ENCODE measurements at regions not wholly inside any gene's neighbourhood (a gene's known extent, or its start where the extent isn't known, plus 50 kb on each side); places are given as distances from the start of the nearest gene placed in this dataset.

DNA sequence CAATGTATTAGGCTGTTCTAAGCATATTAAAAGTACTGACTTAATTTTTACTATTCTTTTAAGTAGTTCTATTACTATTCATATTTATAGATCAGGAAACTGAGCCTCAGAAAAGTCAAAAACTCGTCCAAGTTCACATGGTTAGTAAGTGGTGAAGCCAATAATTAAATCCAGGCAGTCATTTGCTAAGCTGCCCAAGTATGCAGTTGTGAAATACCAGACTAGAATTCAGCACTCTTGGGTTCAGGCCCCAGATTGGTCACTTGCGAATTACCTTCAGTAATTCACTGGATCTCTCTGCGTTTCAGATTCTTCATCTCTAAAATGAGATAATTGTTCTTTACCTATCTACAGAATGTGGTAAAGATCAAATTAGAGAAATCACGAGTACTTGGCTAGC is 161.9 kb upstream of the CADPS start:
- TF ChIP-seq, protein P1, sequence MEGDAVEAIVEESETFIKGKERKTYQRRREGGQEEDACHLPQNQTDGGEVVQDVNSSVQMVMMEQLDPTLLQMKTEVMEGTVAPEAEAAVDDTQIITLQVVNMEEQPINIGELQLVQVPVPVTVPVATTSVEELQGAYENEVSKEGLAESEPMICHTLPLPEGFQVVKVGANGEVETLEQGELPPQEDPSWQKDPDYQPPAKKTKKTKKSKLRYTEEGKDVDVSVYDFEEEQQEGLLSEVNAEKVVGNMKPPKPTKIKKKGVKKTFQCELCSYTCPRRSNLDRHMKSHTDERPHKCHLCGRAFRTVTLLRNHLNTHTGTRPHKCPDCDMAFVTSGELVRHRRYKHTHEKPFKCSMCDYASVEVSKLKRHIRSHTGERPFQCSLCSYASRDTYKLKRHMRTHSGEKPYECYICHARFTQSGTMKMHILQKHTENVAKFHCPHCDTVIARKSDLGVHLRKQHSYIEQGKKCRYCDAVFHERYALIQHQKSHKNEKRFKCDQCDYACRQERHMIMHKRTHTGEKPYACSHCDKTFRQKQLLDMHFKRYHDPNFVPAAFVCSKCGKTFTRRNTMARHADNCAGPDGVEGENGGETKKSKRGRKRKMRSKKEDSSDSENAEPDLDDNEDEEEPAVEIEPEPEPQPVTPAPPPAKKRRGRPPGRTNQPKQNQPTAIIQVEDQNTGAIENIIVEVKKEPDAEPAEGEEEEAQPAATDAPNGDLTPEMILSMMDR (IDR thresholded peaks at IDR 0.05; ENCODE audit: low read depth, low read length) = no peak
- no peak for TF ChIP-seq EZH2phosphoT487 (IDR thresholded peaks at IDR 0.05; ENCODE audit: low read depth)

All from OCI-LY3 (cell line).